ENCODE measurements at regions not wholly inside any gene's neighbourhood (a gene's known extent, or its start where the extent isn't known, plus 50 kb on each side); places are given as distances from the start of the nearest gene placed in this dataset.

GRCh38 chr3:78277220-78277619 is 1237.3 kb downstream of the ROBO2 start:
- TF ChIP-seq CTCF (conservative IDR thresholded peaks at IDR 0.05; ENCODE audit: low read length) (no peak), EZH2phosphoT487 (IDR thresholded peaks at IDR 0.05; ENCODE audit: borderline replicate concordance, low read depth, low read length) (no peak)
- H2AFZ ChIP-seq (ENCODE audit: low read length): no peak overlapping the region
- ChIA-PET POLR2A (interaction anchor here (0.6 to 1.2 kb wide), 3 partner anchors 8 to 1130 kb away, joined by 3 to 4 read pairs (median 4); no protein-coding TSS in a partner anchor), CTCF (ENCODE audit: unreplicated experiment) (no interaction called here)
- no peak for DNase-seq (ENCODE audit: low spot score)
- no peaks in the 10 kb centered on the region for H3K9me3 ChIP-seq (ENCODE audit: low read length)
- H3K9me2 ChIP-seq (ENCODE audit: insufficient read depth, low read length): no peaks in the 10 kb centered on the region
- H3K79me2 ChIP-seq (ENCODE audit: insufficient read depth, low read depth, low read length): no peaks in the 10 kb centered on the region
- no peak overlapping the region for H3K4me2 ChIP-seq (ENCODE audit: low read length)
- H4K20me1 ChIP-seq (ENCODE audit: insufficient read depth, low read length): no peaks in the 10 kb centered on the region
- H3K36me3 ChIP-seq (ENCODE audit: insufficient read depth, low read length): no peaks in the 10 kb centered on the region
- H3K4me3 ChIP-seq (ENCODE audit: low read depth, low read length, poor library complexity, severe bottlenecking): no peak overlapping the region
- intact Hi-C loops (cut with micrococcal nuclease; ENCODE audit: unreplicated experiment): no loop called here
- BruUV-seq (replicated peaks): no TSS peak
- no peak overlapping the region for H3K27ac ChIP-seq (ENCODE audit: low read depth, low read length, poor library complexity, severe bottlenecking)
- no peaks in the 10 kb centered on the region for H3K4me1 ChIP-seq (ENCODE audit: insufficient read depth, low read length, poor library complexity, severe bottlenecking)

- Histone ChIP-seq H3K9me2 (ENCODE audit: insufficient read depth, low read length) (no peaks in the 10 kb centered on the region), H3K4me3 (ENCODE audit: low read depth, low read length, poor library complexity, severe bottlenecking) (no peak overlapping the region), H3K4me1 (ENCODE audit: insufficient read depth, low read length, poor library complexity, severe bottlenecking) (no peaks in the 10 kb centered on the region), H4K20me1 (ENCODE audit: insufficient read depth, low read length) (no peaks in the 10 kb centered on the region), H3K36me3 (ENCODE audit: insufficient read depth, low read length) (no peaks in the 10 kb centered on the region), H2AFZ (ENCODE audit: low read length) (no peak overlapping the region), H3K4me2 (ENCODE audit: low read length) (no peak overlapping the region), H3K27ac (ENCODE audit: low read depth, low read length, poor library complexity, severe bottlenecking) (no peak overlapping the region), H3K9me3 (ENCODE audit: low read length) (no peaks in the 10 kb centered on the region), H3K79me2 (ENCODE audit: insufficient read depth, low read depth, low read length) (no peaks in the 10 kb centered on the region)
- intact Hi-C loops (cut with micrococcal nuclease; ENCODE audit: unreplicated experiment): no loop called here
- DNase-seq (ENCODE audit: low spot score): no peak
- TF ChIP-seq CTCF (conservative IDR thresholded peaks at IDR 0.05; ENCODE audit: low read length) (no peak), EZH2phosphoT487 (IDR thresholded peaks at IDR 0.05; ENCODE audit: borderline replicate concordance, low read depth, low read length) (no peak)
- ChIA-PET POLR2A (interaction anchor here (0.7 to 1.2 kb wide), 2 partner anchors 9 to 1131 kb away, joined by 4 read pairs; no protein-coding TSS in a partner anchor), CTCF (ENCODE audit: unreplicated experiment) (no interaction called here)
- BruUV-seq (replicated peaks): no TSS peak
These were observed 1237.9 kb downstream of the ROBO2 start for GRCh38 chr3:78277801-78278200.

GRCh38 chr3:78279091-78279490 is 1239.2 kb downstream of the ROBO2 start:
- Histone ChIP-seq H3K4me1 (ENCODE audit: insufficient read depth, low read length, poor library complexity, severe bottlenecking) (no peaks in the 10 kb centered on the region), H3K9me2 (ENCODE audit: insufficient read depth, low read length) (no peaks in the 10 kb centered on the region), H3K27ac (ENCODE audit: low read depth, low read length, poor library complexity, severe bottlenecking) (no peak overlapping the region), H4K20me1 (ENCODE audit: insufficient read depth, low read length) (no peaks in the 10 kb centered on the region), H3K36me3 (ENCODE audit: insufficient read depth, low read length) (no peaks in the 10 kb centered on the region), H3K79me2 (ENCODE audit: insufficient read depth, low read depth, low read length) (no peaks in the 10 kb centered on the region), H3K9me3 (ENCODE audit: low read length) (no peaks in the 10 kb centered on the region), H2AFZ (ENCODE audit: low read length) (no peak overlapping the region), H3K4me2 (ENCODE audit: low read length) (no peak overlapping the region), H3K4me3 (ENCODE audit: low read depth, low read length, poor library complexity, severe bottlenecking) (no peak overlapping the region)
- no peak for TF ChIP-seq CTCF (conservative IDR thresholded peaks at IDR 0.05; ENCODE audit: low read length)
- no peak for TF ChIP-seq EZH2phosphoT487 (IDR thresholded peaks at IDR 0.05; ENCODE audit: borderline replicate concordance, low read depth, low read length)
- intact Hi-C loops (cut with micrococcal nuclease; ENCODE audit: unreplicated experiment): no loop called here
- POLR2A ChIA-PET: no interaction called here
- DNase-seq (ENCODE audit: low spot score): no peak
- CTCF ChIA-PET (ENCODE audit: unreplicated experiment): no interaction called here
- no TSS peak for BruUV-seq (replicated peaks)
